Uterus (tissue), 3 donors: ENCODE measurements at regions not wholly inside any gene's neighbourhood (a gene's known extent, or its start where the extent isn't known, plus 50 kb on each side); places are given as distances from the start of the nearest gene placed in this dataset.

Experiments used
- DNase-seq, 2 donors: peaks; one replicate each; pipeline ENCODE4 v3.0.0-alpha.2; 2019 to 2020
- H3K27ac ChIP-seq, 2 donors: fragments of 200-600 bp; sonication (generic); 1 replicate in 1 of 2; 2 replicates in 1 of 2; pipeline ENCODE4 v1.5.1; 2016 to 2018
- H3K27me3 ChIP-seq, 2 donors: fragments of 200-600 bp; sonication (generic); one replicate each; pipeline ENCODE4 v1.5.1; 2018 to 2019; ENCODE audit warnings: control low read depth in 1 of 2
- H3K36me3 ChIP-seq, 2 donors: fragments of 200-600 bp; sonication (generic); one replicate each; pipeline ENCODE4 v1.5.1; 2019; ENCODE audit warnings: control low read depth in 1 of 2
- H3K4me1 ChIP-seq, 2 donors: fragments of 200-600 bp; sonication (generic); one replicate each; pipeline ENCODE4 v1.5.1; 2018 to 2019; ENCODE audit warnings: control low read depth in 1 of 2
- H3K4me3 ChIP-seq, 2 donors: fragments of 200-600 bp; sonication (generic); 1 replicate in 1 of 2; 2 replicates in 1 of 2; pipeline ENCODE4 v1.5.1; 2018 to 2019; ENCODE audit warnings: mild to moderate bottlenecking in 1 of 2
- H3K9me3 ChIP-seq, 2 donors: fragments of 200-600 bp; sonication (generic); one replicate each; pipeline ENCODE4 v1.5.1; 2019; ENCODE audit warnings: control low read depth in 1 of 2
- POLR2A ChIP-seq, 2 donors: fragments of 450-650 bp; IDR thresholded peaks; one replicate each; pipeline ENCODE4 v1.6.1; 2016; ENCODE audit warnings: antibody characterized with exemption in 2 of 2, mild to moderate bottlenecking in 1 of 2, moderate library complexity in 1 of 2
- intact Hi-C: fragments of 100-400 bp; cut with DNase I; formaldehyde crosslinking; loops from one replicate; pipeline ENCODE4 v1.15.1; 2023; ENCODE audit warnings: low total_unique reads
- TF ChIP-seq, protein P1 (sequence below), 4 experiments: fragments of 200-600 bp in 2 of 4; fragments of 450-650 bp in 2 of 4; sonication (generic) in 2 of 4; IDR thresholded peaks; one replicate each; pipeline ENCODE4 v1.5.1; 2016 to 2019; ENCODE audit warnings: antibody characterized with exemption in 4 of 4, mild to moderate bottlenecking in 2 of 4, moderate library complexity in 1 of 4
- donor health status: DM: yes; HTN: yes; CAD: no.

DNA sequence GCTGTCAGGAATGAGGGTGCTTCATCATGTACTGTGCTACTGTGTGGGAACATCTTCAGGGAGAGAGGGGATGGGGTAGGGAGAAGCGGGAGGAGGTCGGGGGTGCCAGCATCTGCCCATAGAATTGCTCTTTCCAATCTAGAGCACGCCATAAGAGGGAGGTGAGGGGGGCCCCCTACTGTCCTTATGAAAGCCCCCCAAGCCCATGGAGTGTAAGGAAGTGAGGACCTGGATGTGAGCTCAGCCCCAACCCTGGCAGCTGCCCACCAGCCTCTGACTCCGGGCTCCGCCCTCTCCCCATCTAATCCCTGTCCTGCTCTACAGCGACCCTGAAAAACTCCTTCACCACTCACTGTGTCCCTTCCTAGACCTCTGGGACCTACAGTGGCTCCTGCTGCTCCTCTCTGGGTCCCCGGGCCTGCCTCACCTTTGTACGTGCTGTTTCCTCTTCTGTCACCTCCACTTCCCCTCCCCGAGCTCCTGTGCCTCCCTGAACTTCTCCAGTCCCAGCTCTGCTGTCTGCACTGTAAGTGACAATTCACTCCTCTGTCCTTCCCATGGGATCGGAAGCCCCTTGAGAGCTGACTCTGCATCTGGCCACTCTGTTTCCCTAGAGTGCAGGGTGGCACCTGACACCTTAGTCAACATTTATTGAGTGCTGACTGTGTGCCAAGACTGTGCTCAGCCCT, 269.4 kb downstream of the PTPRU start:
- intact Hi-C loops = no loop called here
- Histone ChIP-seq H3K36me3 (no peaks in the 10 kb centered on the region), H3K4me3 (no peak overlapping the region), H3K9me3 (no peaks in the 10 kb centered on the region), H3K27me3 (no peaks in the 10 kb centered on the region), H3K4me1 (no peaks in the 10 kb centered on the region), H3K27ac (no peak overlapping the region)
- no peak for DNase-seq
- TF ChIP-seq, protein P1, sequence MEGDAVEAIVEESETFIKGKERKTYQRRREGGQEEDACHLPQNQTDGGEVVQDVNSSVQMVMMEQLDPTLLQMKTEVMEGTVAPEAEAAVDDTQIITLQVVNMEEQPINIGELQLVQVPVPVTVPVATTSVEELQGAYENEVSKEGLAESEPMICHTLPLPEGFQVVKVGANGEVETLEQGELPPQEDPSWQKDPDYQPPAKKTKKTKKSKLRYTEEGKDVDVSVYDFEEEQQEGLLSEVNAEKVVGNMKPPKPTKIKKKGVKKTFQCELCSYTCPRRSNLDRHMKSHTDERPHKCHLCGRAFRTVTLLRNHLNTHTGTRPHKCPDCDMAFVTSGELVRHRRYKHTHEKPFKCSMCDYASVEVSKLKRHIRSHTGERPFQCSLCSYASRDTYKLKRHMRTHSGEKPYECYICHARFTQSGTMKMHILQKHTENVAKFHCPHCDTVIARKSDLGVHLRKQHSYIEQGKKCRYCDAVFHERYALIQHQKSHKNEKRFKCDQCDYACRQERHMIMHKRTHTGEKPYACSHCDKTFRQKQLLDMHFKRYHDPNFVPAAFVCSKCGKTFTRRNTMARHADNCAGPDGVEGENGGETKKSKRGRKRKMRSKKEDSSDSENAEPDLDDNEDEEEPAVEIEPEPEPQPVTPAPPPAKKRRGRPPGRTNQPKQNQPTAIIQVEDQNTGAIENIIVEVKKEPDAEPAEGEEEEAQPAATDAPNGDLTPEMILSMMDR (IDR thresholded peaks at IDR 0.05) = no peak
- no peak for TF ChIP-seq POLR2A (IDR thresholded peaks at IDR 0.05)

DNA sequence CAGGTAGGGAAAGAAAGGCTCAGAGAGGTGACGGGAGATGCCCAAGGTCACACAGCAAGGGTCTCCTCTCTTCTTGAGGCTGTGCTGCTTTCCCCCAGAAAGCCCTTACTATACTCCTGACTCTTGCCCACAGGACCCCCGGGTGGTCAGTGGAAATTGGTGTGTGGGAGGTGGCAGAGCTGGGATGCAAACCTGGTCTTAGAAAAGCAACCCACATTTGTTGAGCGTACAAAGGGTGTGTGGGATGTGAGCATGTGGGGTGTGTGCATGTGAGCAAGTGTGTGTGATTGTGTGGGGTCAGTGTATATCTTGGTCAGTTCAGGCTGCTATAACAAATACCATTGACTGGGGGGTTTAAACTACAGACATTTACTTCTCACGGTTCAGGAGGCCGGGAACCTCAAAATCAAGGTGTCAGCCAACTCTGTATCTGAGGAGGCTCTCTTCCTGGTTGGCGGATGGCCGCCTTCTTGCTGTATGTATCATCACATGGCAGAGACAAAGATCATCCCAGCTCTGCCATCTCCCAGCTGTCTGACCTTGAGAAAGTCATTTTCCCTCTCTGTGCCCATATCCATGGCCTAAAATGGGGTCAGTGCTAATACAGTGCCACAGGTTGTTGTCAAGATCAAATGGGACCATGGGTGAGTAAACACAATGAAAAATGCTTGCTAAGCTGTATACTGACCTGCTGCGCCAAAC, 268.5 kb downstream of the PTPRU start:
- TF ChIP-seq, protein P1 (IDR thresholded peaks at IDR 0.05) = no peak
- TF ChIP-seq POLR2A (IDR thresholded peaks at IDR 0.05) = no peak
- Histone ChIP-seq H3K4me3 (no peak overlapping the region), H3K9me3 (no peaks in the 10 kb centered on the region), H3K27ac (peak overlapping the region in 1 of 2 donors; percentile 41), H3K36me3 (no peaks in the 10 kb centered on the region), H3K27me3 (no peaks in the 10 kb centered on the region), H3K4me1 (no peaks in the 10 kb centered on the region)
- intact Hi-C loops = no loop called here
- no peak for DNase-seq

DNA sequence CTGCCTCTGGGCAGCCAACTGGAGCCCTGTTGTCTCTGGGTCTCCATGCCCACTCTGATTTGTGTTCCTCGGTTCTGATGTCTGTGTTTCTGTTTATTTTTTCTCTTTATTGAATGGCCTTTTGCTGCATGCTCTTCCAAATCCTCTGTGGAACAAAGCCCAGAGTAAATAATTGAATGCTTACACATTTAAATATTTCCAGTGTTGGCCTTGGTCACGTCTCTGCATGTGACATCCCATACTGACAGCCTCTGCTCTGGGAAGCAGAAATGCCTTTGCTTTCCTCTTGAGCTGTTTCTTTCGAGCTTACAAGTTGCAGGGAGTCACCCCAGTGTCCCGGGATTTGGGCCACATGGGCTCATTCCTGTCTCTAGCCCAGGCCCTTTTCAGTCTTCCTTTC, 267.9 kb downstream of the PTPRU start:
- no peak for TF ChIP-seq POLR2A (IDR thresholded peaks at IDR 0.05)
- TF ChIP-seq, protein P1 (IDR thresholded peaks at IDR 0.05) = no peak
- Histone ChIP-seq H3K4me1 (no peaks in the 10 kb centered on the region), H3K4me3 (no peak overlapping the region), H3K36me3 (no peaks in the 10 kb centered on the region), H3K27ac (peak overlapping the region in 1 of 2 donors; percentile 41), H3K27me3 (no peaks in the 10 kb centered on the region), H3K9me3 (no peaks in the 10 kb centered on the region)
- no peak for DNase-seq
- intact Hi-C loops = no loop called here

DNA sequence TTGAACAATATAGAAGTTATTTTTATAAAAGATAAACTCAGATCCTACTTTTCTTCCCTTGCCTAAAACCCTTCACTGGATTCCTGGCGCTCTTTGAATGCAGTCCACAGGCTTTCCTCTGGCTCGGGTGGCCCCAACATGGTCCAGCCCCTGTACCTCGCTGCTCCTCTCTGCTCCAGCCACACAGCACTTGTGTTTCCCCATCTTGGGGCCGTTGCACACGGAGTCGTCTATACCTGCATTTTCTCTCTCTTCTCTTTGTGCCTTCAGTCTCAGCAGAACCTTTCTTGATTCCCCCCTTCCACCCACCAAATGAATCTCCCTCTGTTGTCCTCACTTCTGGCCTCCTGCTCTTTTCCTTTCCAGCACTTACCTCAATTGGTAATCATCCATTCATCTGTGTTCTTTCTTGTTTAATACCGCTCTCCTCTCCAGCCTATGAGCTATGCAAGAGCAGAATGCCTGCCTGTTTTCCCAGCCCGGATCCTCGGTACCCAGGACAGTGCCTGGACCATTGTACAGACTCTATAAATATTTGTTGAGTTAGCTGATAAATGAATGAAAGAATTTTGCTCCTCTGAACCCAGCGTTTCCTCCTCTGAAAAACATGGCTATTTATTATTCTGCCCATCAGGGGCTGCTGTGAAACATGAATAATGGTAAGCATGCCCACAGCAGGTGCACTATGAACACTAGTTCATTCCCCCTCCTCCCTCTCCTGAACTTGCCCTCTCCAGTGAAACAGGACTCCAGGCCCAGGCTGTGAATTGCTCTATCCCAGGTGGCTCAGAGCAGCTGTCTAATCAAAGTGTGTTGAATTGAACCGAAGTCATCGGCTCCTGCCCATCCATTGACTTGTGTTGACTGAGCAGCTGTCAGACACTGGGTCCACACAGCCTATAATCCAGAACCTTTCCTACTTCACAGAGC, 266.9 kb downstream of the PTPRU start:
- H3K4me1 ChIP-seq = no peaks in the 10 kb centered on the region
- no peak for DNase-seq
- H3K27me3 ChIP-seq = no peaks in the 10 kb centered on the region
- no peak overlapping the region for H3K4me3 ChIP-seq
- no peaks in the 10 kb centered on the region for H3K36me3 ChIP-seq
- no peak for TF ChIP-seq POLR2A (IDR thresholded peaks at IDR 0.05)
- TF ChIP-seq, protein P1 (IDR thresholded peaks at IDR 0.05) = no peak
- intact Hi-C loops = no loop called here
- H3K9me3 ChIP-seq = no peaks in the 10 kb centered on the region
- H3K27ac ChIP-seq = peak overlapping the region in 1 of 2 donors; percentile 36
